IPS-18c (cell line): ENCODE measurements at regions not wholly inside any gene's neighbourhood (a gene's known extent, or its start where the extent isn't known, plus 50 kb on each side); places are given as distances from the start of the nearest gene placed in this dataset.

Source experiments
- H3K4me3 ChIP-seq: 2 replicates; pipeline ENCODE4 v1.7.0; 2013; ENCODE audit warnings: low read depth, mild to moderate bottlenecking, low read length, moderate library complexity; ENCODE audit not compliant: insufficient read depth
- H3K9me3 ChIP-seq: one replicate; pipeline ENCODE4 v1.6.1; 2013; ENCODE audit warnings: mild to moderate bottlenecking, low read length, moderate library complexity; ENCODE audit not compliant: control insufficient read depth, insufficient read depth

- H3K9me3 ChIP-seq, result no peaks in the 10 kb centered on the region
- no peak overlapping the region for H3K4me3 ChIP-seq
Observed at GRCh38 chr15:98025237-98025636, 64.7 kb downstream of the ARRDC4 start.

GRCh38 chr15:98034731-98035130 lies 74.2 kb downstream of the ARRDC4 start:
- Histone ChIP-seq H3K9me3 (no peaks in the 10 kb centered on the region), H3K4me3 (no peak overlapping the region)

- Histone ChIP-seq H3K9me3 (no peaks in the 10 kb centered on the region), H3K4me3 (no peak overlapping the region)
Observed at GRCh38 chr15:98035134-98035533, 74.6 kb downstream of the ARRDC4 start.

- no peaks in the 10 kb centered on the region for H3K9me3 ChIP-seq
- no peak overlapping the region for H3K4me3 ChIP-seq
Observed at GRCh38 chr15:98035577-98036010, 75.1 kb downstream of the ARRDC4 start.

- H3K9me3 ChIP-seq, result no peaks in the 10 kb centered on the region
Observed at GRCh38 chr15:98039596-98039995, 79.1 kb downstream of the ARRDC4 start.

GRCh38 chr15:98040146-98040545 lies 79.6 kb downstream of the ARRDC4 start:
- Histone ChIP-seq H3K9me3 (no peaks in the 10 kb centered on the region), H3K4me3 (no peak overlapping the region)

More at GRCh38 chr15:98039596-98039995, 79.1 kb downstream of the ARRDC4 start:
- no peak overlapping the region for H3K4me3 ChIP-seq

DNA sequence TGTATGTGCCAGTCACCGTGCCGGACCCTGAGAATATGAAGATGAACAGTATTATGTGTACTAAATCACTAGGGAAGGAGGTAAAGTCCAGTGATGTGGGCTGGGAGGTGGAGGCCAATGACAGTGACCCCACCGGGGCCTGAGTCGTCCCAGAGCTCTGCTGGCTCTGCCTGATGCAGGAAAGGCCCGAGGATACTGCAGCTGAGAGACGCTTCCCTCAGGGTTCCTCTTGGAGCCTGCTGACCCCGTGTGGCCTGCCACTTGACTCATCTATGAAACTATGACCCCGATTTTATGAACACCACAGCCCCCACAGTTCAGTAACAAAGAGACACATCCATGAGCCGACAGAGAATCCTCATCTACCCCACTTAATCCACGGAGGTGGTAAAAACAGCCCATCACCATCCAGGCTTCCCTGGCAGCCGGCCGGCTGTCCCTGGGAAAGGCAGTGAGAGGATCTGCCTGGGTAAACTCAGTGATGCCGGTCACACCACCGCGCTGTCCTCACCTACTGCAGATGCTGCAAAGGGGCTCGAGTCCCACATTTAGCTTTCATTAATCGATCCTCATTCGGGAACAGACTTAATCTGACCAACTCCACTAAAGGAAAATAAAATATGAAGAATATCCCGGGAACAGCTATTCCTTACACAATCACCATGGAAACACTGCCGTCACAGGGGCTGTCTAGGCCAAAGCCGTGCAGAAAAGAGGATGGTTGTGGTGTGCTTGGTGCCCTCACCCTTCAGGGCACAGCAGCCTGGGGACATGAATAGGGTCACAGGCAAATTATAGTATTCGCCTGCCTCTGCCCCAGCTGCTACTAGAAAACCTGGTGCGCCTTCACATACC lies 82.9 kb downstream of the ARRDC4 start:
- no peaks in the 10 kb centered on the region for H3K9me3 ChIP-seq
- no peak overlapping the region for H3K4me3 ChIP-seq

- no peaks in the 10 kb centered on the region for H3K9me3 ChIP-seq
- no peak overlapping the region for H3K4me3 ChIP-seq
Observed at GRCh38 chr15:98051734-98052133, 91.2 kb downstream of the ARRDC4 start.

DNA sequence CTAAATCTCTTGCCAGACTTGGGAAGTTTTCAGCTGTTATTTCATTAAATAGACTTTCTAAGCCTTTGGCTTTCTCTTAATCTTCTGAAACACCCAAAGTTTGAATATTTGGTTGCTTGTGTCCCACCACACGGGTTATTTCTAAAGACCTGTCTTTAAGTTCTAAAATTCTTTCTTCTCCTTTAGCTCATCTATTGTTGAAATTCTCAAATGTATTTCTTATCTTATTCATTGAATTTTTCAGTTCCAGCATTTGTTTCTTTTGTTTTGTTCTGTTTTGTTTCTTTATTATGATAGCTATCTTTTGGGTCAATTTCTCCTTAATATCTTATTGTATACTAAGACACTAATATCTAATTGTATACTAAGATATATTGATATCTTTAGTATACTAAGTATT lies 97.0 kb downstream of the ARRDC4 start:
- no peak overlapping the region for H3K4me3 ChIP-seq
- peaks cover 3% of the 10 kb centered on the region for H3K9me3 ChIP-seq

GRCh38 chr15:98062869-98063268 lies 102.4 kb downstream of the ARRDC4 start:
- H3K4me3 ChIP-seq, result no peak overlapping the region
- H3K9me3 ChIP-seq, result peaks cover 3% of the 10 kb centered on the region

- no peak overlapping the region for H3K4me3 ChIP-seq
- H3K9me3 ChIP-seq, result peaks cover 3% of the 10 kb centered on the region
Observed at GRCh38 chr15:98063315-98063714, 102.8 kb downstream of the ARRDC4 start.

DNA sequence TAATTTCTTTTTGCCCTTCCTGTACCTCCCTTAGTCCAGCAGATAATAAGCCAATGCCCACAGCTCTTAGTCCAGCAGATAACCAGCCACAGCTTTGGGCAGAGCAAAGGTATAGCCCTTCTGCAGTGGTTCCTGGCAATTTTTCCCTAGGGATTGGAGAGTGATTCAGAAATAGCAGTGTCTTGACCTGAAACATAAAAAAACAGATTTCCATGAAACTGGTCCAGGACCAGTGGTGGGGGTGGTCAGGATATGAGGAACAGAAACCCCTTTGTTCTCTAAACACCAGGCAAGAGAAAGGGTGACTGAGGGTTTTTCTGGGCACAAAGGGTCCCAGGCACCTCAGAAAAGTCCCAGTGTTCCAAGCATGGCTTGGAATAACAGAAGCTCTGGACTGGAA lies 103.4 kb downstream of the ARRDC4 start:
- peaks cover 3% of the 10 kb centered on the region for H3K9me3 ChIP-seq
- no peak overlapping the region for H3K4me3 ChIP-seq

GRCh38 chr15:98067339-98067738 lies 106.8 kb downstream of the ARRDC4 start:
- Histone ChIP-seq H3K4me3 (no peak overlapping the region), H3K9me3 (no peaks in the 10 kb centered on the region)

GRCh38 chr15:98069256-98069655 lies 108.8 kb downstream of the ARRDC4 start:
- no peaks in the 10 kb centered on the region for H3K9me3 ChIP-seq

DNA sequence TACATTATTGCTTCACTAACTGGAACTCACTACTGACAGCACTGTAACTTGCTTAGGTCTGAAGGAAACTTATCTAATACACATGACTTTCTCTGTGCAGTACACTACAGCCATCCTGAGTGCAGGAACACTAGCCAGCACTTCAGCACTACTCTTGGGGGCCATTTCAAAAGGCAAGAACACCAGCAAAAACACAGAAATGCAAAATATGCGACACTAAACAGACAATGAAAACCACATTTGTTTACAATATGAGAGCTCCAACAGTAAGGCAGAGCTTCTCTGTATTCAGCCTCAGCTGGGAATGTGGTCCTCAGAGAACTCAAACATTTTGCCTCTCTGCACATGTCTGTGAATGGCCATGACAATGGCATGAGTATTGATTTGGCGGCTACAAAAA lies 109.6 kb downstream of the ARRDC4 start:
- Histone ChIP-seq H3K9me3 (no peaks in the 10 kb centered on the region), H3K4me3 (no peak overlapping the region)

More at GRCh38 chr15:98069256-98069655, 108.8 kb downstream of the ARRDC4 start:
- H3K4me3 ChIP-seq, result no peak overlapping the region

GRCh38 chr15:98071786-98072185 lies 111.3 kb downstream of the ARRDC4 start:
- no peaks in the 10 kb centered on the region for H3K9me3 ChIP-seq
- no peak overlapping the region for H3K4me3 ChIP-seq

GRCh38 chr15:98075441-98075840 lies 114.9 kb downstream of the ARRDC4 start:
- H3K9me3 ChIP-seq, result no peaks in the 10 kb centered on the region
- H3K4me3 ChIP-seq, result no peak overlapping the region

GRCh38 chr15:98076021-98076816 lies 115.7 kb downstream of the ARRDC4 start:
- no peaks in the 10 kb centered on the region for H3K9me3 ChIP-seq
- no peak overlapping the region for H3K4me3 ChIP-seq
